ENCODE measurements at regions not wholly inside any gene's neighbourhood (a gene's known extent, or its start where the extent isn't known, plus 50 kb on each side); places are given as distances from the start of the nearest gene placed in this dataset.

- no peak for DNase-seq (ENCODE audit: extremely low read depth in 1 of 11, low read depth in 9 of 11, low spot score in 4 of 11)
These were observed 166.6 kb downstream of the DKK2 start for GRCh38 chr4:106869551-106869950.

DNA sequence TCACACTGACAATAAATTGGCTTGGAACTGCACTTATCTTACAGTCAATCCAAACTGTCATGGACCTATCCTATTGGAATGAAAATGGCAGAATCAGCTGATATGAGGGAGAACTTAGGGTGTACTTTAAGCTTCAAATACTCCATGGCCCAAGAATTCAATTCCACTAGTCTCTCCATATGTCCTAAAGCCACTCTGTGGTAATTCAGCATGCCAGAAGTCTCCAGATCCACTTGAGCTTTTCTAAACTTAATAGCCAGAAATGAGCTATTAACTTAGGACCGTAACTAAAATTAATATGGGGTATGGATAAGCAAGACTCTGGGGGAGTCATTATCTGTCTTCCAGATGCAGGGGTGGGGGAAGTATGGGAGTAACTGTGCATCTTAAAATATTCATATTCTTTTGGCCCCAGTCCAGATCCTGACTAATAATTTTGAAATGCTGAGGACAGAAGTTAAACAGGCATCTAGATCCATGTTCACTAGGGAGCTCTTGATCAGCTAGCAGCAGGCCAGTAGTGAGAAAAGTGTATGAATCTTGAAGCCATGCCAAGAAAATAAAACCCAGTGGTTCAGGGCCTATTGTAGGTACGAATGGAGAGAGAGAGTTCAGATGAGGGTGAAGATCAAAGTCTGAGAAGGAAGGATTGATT lies 167.6 kb downstream of the DKK2 start:
- no peak for DNase-seq (ENCODE audit: extremely low read depth in 1 of 11, low read depth in 9 of 11, low spot score in 4 of 11)

DNA sequence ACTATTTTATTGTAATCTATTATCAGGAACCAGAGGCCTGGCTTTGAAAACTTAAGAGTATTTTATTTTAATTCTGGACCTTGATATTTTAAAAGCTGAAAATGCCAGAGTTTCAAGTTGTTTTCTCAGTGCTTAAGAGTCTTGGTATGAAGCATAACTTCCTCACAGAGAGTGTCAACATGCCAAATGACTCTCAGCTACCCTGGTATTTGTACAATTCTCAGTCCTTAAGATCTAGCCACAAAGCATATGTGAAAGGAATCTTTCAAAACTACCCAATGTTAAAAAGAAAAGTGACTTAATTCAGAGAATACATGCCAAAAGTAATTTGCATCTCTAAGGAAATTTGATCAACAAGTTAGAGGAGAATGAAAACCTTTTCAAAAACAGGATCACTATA lies 171.9 kb downstream of the DKK2 start:
- no peak for DNase-seq (ENCODE audit: extremely low read depth in 1 of 11, low read depth in 9 of 11, low spot score in 4 of 11)

- DNase-seq (ENCODE audit: extremely low read depth in 1 of 11, low read depth in 9 of 11, low spot score in 4 of 11) = no peak
These were observed 181.4 kb downstream of the DKK2 start for GRCh38 chr4:106854569-106855351.

GRCh38 chr4:106852426-106852825 lies 183.7 kb downstream of the DKK2 start:
- DNase-seq (ENCODE audit: extremely low read depth in 1 of 11, low read depth in 9 of 11, low spot score in 4 of 11) = no peak

DNA sequence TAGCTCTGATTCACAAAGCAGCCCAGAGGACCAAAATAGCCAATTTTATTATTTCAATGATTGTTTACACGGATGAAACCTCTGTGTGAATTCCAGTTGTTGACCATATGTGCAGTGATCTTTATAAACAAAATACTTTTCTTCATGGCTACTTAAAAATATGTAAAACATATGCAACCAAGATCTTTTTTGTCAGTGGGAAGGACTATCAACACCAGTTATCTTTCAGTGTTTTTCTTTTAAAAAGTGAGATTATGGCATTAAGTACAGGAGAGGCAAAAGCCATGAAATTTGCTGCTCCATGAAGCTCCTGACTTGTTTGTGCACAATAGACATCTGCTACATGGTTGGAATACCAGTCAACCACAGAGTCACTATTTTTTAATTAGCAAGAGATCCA lies 184.4 kb downstream of the DKK2 start:
- no peak for DNase-seq (ENCODE audit: extremely low read depth in 1 of 11, low read depth in 9 of 11, low spot score in 4 of 11)

GRCh38 chr4:106850691-106851090 lies 185.4 kb downstream of the DKK2 start:
- no peak for DNase-seq (ENCODE audit: extremely low read depth in 1 of 11, low read depth in 9 of 11, low spot score in 4 of 11)

DNA sequence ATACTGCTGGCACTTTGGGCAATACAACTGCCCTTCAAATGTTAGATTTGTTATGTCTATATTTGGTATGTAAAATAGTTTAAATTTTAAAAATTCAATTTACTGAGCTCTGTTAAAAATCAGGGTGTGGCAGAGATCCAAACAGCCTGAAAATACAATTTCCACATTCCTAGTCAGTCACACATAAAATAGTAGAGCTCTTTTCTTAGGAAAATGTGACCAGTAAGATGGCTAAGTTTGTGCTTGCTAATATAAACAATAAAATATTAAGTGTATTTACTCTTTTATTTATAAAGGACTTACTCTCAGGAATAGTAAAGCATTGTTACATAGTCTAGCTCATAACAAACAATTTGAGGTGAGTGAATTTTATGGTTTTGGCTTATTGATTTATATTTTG lies 200.2 kb downstream of the DKK2 start:
- DNase-seq (ENCODE audit: extremely low read depth in 1 of 11, low read depth in 9 of 11, low spot score in 4 of 11) = no peak

DNA sequence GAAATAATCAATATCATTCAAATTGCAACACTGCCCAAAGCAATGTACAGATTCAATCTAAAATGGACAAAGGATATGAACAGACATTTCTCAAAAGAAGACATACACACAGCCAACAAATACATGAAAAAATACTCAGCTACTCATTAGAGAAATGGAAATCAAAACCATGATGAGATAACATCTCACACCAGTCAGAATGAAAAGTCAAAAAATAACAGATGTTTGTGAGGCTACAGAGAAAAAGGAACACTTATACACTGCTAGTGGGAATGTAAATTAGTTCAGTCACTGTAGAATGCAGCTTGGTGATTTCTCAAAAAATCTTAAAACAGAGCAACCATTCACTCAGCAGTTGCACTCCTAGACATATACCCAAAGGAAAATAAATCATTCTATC lies 205.2 kb downstream of the DKK2 start:
- no peak for DNase-seq (ENCODE audit: extremely low read depth in 1 of 11, low read depth in 9 of 11, low spot score in 4 of 11)

GRCh38 chr4:106818764-106819163 lies 217.3 kb downstream of the DKK2 start:
- no peak for DNase-seq (ENCODE audit: extremely low read depth in 1 of 11, low read depth in 9 of 11, low spot score in 4 of 11)

DNA sequence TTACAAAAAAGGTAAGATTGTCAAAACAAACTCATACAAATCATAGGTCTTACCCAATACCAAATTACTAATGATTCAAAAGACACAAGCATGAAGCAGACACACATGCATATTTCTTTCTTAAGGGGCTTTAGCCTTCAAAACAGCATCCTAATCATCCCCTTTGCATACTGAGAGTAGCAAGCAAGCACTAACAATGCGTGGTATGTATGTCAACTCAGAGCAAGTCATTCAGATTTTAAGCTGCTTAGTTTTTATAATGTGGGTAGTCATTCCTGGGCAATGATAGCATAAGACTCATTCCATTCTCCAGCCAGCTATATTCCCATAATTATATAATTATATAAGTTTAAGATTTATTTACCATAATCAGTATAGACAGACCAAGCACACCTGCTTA lies 219.6 kb downstream of the DKK2 start:
- no peak for DNase-seq (ENCODE audit: extremely low read depth in 1 of 11, low read depth in 9 of 11, low spot score in 4 of 11)

GRCh38 chr4:106810122-106810521 lies 226.0 kb downstream of the DKK2 start:
- DNase-seq (ENCODE audit: extremely low read depth in 1 of 11, low read depth in 9 of 11, low spot score in 4 of 11) = no peak

DNA sequence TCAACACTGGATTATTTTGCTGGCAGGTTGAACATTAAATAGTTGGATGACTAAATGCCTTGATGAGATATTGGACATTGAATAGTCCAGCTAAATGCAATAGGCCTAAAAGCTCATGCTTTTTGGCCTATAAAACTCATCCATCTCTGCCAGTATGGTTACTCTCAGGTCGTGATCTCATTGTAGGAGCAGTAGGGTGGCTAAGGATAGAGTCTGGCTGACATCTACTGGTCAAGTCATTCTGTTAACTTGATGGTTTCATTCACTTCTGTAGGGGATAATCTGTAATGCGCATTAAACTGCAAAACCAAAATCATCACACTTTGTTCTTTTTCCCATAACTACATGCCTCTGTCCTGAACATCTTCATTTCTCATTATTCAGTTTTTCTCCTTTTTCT lies 227.0 kb downstream of the DKK2 start:
- DNase-seq (ENCODE audit: extremely low read depth in 1 of 11, low read depth in 9 of 11, low spot score in 4 of 11) = no peak

GRCh38 chr4:106806158-106806797 lies 229.8 kb downstream of the DKK2 start:
- no peak for DNase-seq (ENCODE audit: extremely low read depth in 1 of 11, low read depth in 9 of 11, low spot score in 4 of 11)

GRCh38 chr4:106803083-106803482 lies 233.0 kb downstream of the DKK2 start:
- DNase-seq (ENCODE audit: extremely low read depth in 1 of 11, low read depth in 9 of 11, low spot score in 4 of 11) = no peak

DNA sequence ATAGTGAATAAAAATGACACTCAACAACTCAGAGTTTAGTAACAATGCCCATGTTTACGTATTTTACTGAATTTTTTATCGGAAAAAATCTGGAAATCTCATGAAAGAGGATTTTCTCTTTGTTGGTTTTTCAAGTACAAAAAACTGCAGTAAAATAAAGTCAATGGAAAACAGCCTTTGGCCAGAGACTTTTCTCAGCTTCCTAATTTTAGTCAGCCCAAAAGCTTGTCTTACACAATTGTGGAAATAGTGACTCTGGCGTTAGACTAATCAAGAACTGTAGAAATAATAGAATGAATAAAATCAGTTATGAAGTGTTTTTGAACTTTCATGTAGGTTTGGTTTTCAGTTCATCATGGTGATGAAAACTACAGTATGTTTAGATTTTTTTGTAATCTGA lies 234.7 kb downstream of the DKK2 start:
- DNase-seq (ENCODE audit: extremely low read depth in 1 of 11, low read depth in 9 of 11, low spot score in 4 of 11) = no peak

DNA sequence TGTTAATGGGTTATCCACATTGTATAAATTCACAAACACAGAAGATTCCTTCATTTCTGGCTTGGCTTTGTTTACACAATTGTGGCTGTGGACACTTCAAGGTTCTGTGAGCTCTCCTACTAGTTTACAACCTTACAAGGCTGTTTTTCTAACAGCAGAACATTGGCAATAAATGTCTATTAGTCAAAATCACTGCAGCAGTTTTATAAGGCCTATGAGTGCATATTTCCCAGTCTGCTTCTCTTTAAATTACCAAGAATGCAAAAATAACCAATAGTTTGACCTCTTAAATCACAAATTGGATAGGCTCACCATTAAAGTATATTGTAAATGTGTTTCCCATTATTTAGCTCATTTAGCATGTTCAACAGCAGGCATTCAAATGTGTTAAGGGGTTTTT lies 239.2 kb downstream of the DKK2 start:
- no peak for DNase-seq (ENCODE audit: extremely low read depth in 1 of 11, low read depth in 9 of 11, low spot score in 4 of 11)

GRCh38 chr4:106795326-106795725 lies 240.8 kb downstream of the DKK2 start:
- DNase-seq (ENCODE audit: extremely low read depth in 1 of 11, low read depth in 9 of 11, low spot score in 4 of 11) = no peak

GRCh38 chr4:106793933-106794332 lies 242.2 kb downstream of the DKK2 start:
- no peak for DNase-seq (ENCODE audit: extremely low read depth in 1 of 11, low read depth in 9 of 11, low spot score in 4 of 11)

DNA sequence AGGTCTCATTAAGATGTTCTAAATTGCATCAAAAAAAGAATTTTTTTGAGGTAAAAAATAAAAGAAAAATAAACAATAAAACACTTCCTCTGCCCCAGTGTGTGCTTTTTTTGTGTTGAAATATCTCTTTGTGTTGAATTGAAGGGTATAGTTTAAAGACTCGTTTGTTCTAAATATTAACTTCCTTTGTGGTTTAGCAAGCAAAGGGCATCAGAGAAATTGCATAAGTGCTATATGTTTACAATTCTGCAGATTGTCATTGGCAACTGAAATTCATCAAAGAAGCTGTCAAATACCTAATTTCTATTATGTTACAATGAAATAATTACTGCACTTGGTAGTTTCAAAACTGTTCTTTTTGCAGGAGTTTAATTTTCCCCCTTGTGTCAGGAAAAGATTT lies 260.5 kb downstream of the DKK2 start:
- no peak for DNase-seq (ENCODE audit: extremely low read depth in 1 of 11, low read depth in 9 of 11, low spot score in 4 of 11)

Measured in renal cortex interstitium (tissue), 11 donors.